ENCODE measurements at regions not wholly inside any gene's neighbourhood (a gene's known extent, or its start where the extent isn't known, plus 50 kb on each side); places are given as distances from the start of the nearest gene placed in this dataset.

DNA sequence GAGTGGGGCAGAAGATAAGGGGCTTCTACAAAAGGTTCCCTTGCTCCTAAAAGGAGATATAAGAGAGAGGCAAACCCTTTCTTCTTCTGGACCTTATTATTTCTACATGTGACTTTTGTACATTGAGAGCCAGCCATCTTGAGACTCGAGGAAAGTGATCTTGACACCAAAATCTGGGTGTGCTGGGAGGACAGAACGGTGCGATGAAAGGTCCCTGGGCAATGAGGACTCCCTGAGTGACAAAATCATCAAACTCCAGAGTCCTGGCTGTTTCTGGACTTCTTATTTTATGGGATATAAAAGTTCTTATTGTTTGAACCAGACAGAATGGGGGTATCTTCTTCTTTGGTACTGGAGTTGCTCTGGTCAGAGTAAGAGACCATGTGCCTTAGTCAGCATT, 411.0 kb downstream of the ZNF536 start:
- no peak for DNase-seq (ENCODE audit: low read depth)

DNA sequence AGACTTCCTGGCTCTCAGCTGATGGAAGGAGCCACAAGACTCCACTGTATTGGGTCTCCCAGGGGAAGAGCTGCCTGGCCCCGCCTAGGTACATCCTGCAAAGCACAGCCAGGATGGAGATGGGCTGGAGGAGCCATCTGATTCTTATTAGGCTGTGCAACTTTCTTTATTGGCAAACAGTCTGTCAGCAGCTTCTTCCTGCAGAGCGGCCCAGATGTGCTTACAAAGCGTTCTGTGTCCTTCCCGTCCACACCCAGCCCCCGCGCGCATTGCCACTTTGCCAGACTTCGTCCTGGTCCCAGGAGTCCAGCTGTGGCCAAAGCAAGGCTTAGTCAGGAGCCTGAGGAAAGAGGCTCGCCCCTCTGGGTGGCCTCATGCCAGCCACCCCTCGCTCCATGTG, 409.3 kb downstream of the ZNF536 start:
- no peak for DNase-seq (ENCODE audit: low read depth)

GRCh38 chr19:30781047-30781446, 408.9 kb downstream of the ZNF536 start:
- DNase-seq (ENCODE audit: low read depth): no peak

DNA sequence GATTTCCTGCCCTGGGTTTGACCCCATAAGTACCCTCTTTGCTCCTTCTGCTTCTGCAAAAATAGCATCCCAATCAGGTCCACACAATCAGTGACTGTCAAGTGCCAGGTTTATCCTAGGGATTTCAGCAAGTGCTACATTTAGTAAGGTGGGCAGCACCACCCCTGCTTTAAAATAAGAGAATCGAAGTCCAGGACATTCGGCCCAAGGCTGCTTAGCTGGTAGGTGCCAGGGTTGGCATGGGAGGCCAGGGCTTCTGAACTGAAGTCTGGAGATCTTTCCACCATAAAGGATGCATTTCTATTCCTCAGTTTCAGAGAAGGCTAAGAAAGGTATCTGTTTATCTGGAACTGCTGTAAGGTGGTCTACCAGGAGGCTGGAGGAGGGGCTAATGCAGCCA, 408.3 kb downstream of the ZNF536 start:
- DNase-seq (ENCODE audit: low read depth): no peak

DNA sequence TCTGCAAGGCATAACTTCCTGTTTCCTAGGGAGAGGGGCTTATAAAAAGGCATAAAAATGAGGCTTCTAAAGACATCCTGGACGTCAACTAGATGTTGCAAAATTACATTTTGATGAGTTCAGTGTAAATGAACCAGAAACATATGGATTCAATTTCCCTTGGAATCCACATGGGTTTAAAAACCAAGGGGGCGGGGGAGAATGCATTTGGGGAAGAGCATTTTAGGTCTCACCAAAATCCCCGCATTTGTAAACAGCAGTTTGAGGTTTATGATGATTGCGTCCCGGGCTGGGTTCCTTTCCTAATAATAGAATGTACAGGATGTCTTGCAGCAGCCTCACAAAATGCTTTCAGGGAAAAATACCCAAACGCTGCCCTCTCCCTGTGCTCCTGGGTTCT, 407.8 kb downstream of the ZNF536 start:
- no peak for DNase-seq (ENCODE audit: low read depth)

- no peak for DNase-seq (ENCODE audit: low read depth)
Measured at GRCh38 chr19:30778961-30779715, 407.0 kb downstream of the ZNF536 start.

DNA sequence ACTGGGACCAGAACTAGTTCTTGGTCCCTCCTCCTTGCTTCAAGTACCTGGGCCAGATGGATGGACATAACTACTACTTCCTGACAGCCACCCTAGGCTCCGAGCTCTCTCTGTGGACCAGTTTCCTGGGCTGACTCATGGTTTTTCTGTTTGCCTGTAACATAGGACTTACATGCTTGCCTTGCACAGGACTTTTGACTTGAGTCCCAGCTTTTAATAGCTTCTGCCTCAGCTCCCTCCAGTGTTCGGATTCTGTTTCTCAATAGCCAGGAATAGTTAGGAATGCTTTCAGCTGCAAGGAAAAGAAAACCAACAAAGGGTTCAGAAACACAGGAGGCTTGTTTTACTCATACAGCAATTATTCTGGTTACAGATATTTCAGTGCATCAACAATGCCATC, 405.9 kb downstream of the ZNF536 start:
- DNase-seq (ENCODE audit: low read depth): no peak

GRCh38 chr19:30775956-30776355, 403.8 kb downstream of the ZNF536 start:
- no peak for DNase-seq (ENCODE audit: low read depth)

DNA sequence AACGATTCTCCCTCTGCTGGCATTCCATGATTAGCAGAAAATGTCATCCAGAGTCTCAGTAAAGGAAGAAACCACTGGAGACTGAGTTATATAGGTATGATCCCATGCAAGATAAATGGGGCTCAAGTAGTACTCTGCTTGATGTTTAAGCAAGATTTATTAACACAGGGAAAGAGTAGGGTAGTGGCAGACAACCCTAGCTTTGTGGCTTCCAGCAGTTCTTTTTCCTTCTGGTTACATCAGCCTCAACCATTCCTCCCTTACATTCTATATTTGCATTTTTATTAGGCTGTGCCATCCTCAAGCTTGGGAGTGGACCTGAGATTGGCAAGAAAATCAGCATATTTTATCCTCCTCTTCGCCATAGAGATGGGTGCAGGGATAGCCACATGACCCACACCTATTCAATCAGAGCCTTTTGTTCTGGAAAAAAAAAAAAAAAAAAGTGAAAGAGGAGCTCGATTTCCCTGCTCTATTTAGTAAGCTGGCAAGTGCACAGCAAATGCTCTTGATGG, 402.1 kb downstream of the ZNF536 start:
- no peak for DNase-seq (ENCODE audit: low read depth)

DNA sequence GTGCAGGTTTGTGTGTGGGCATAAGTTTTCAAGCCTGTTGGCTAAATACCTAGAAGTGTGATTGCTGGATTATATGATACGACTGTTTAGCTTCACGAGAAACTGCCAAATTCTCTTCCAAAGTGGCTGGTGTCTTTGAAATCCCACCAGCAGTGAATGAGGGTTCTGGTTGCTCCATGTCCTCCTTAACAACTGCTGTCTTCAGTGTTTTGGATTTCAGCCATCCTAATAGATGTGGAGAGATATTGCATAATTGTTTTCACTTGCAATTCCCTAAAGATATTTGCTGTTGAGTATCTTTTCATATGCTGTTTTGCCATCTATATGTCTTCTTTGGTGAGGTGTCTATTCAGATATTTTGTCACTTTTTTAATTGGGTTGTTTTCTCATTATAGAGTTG, 390.5 kb downstream of the ZNF536 start:
- DNase-seq (ENCODE audit: low read depth): no peak

DNA sequence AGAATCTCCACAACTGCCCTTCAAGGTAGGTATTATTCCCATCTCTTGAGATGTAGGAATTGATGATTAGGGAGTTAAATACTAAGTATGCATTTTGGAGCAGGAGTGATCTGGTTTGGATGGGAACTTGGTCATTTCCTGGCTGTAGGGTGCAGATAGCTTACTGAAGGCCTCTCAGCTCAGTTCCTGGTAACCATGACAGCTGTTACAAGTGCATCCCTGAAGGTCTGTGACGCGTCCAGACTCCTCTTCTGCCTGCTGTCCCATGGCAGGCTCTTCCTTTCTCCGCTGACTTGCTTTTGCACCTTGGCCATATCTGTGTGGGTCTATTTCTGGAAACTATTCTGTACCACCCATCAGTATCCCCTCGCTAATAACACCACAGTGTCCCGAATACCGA, 387.8 kb downstream of the ZNF536 start:
- no peak for DNase-seq (ENCODE audit: low read depth)

- DNase-seq (ENCODE audit: low read depth): no peak
Measured at GRCh38 chr19:30757837-30758617, 385.8 kb downstream of the ZNF536 start.

- DNase-seq (ENCODE audit: low read depth): no peak
Measured at GRCh38 chr19:30757104-30757836, 385.1 kb downstream of the ZNF536 start.

- DNase-seq (ENCODE audit: low read depth): no peak
Measured at GRCh38 chr19:30755581-30755980, 383.4 kb downstream of the ZNF536 start.

GRCh38 chr19:30754162-30754561, 382.0 kb downstream of the ZNF536 start:
- DNase-seq (ENCODE audit: low read depth): no peak

DNA sequence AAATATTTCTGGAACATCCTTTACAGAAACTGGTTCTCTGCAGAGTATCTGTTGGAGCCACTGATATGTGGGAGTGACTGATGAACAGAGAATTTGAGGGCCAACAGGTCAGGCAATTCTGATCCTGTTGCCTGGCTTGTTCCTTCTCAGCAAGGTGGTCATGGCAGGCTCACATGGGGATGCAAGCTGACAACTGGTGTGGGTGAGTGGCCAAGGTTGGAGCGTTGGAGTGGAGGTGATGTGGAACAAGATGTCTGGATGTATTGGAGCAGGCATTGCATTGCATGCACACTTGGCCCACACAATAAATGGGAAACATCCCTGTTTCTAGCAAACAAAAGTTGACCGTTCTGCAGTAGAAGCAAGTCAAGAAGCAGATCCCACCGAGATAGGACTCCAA, 380.7 kb downstream of the ZNF536 start:
- no peak for DNase-seq (ENCODE audit: low read depth)

DNA sequence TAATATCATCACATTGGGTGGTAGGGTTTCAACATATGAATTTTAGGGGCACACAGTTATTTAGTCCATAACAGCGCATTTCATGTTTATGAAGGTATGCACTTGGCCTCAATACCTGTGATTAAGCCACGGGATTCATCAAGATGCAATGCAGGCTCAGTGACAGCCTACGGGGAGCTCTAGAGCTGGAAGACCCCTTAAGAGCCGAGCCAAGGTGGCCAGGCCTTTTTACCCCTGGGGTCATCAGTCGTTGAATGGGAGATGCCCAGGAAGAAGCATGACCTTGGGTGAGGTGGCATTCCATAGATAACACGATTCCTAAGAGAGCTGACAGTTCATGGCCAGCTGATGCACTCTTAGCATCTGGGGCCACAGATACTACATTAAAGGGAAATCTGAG, 380.0 kb downstream of the ZNF536 start:
- DNase-seq (ENCODE audit: low read depth): no peak

DNA sequence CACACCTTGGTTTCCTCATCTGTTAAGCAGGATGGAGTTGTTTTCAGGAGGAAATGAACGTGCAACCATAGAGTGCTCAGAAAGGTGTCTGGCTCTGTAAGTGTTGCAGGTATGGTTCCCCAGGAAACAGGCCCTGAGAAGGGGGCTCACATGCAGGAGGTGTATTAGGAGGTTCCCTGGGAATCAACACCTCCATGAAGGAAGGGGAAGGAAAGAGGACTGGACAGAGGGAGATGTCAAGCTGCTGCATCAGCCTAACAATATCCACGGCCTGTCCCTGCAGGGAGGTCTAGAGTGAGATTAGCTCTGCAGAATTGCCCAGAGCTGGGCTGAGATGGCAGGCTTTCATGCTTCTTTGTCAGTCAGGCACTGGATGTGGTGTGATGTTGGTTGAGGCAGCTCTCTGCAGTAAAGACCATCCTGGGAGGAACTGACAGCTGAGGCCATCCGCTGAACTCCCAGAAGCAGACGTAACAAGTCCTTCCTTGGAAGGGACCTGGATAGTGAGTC, 373.3 kb downstream of the ZNF536 start:
- DNase-seq (ENCODE audit: low read depth): no peak

DNA sequence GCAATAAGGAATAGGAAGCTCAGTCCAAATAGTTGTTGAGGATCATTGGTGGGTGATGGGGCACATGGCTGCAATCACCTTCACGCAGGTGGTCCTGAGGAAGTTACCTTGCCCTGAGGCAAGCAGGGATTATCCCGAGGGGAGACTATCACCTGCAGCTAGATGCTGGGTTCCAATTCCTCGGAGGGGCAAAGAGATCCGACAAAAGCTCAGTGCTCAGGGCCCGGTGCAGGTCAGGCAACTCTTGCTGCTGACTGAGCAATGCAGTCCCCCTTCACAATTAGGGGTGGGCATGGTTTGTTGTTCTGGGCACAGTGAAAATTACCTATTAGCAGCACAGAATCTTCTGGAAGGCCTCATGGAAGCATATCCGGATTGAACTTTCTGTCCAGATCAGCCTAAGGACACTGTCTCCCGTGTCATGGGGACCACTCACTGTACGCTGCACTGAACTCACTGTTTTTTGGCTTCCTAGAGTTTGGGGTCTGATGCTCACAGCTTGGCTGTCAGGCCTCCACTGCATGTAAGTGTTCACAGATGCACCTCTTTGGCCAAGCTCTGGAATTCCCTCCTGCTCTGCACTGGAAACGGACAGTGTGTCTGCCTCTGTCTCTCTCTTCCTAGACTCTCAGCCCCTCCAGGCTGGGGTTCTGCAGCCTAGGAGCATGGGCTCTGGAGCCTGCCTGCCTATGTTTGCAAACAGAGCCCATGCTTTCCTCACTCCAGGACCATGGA, 372.7 kb downstream of the ZNF536 start:
- no peak for DNase-seq (ENCODE audit: low read depth)

DNA sequence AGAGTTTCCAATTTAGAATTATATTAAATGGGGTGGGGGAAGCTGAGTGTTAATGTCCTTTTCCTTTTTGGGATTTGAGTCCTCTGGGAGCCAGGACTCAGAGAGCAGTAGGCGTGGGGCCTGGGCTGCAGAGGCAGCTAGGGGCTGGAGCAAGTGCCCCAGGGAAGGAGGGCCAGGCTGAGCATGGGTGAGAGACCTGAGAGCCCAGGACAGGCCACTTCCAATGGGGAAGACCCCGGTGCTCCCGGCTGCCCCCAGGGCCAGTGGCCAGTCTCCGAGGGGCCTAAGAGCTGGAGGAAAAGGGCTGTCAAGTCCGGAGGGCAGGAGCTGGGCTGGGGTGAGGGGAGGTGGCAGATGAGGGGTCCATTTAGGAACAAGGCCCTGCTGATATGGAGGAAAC, 371.5 kb downstream of the ZNF536 start:
- no peak for DNase-seq (ENCODE audit: low read depth)

DNA sequence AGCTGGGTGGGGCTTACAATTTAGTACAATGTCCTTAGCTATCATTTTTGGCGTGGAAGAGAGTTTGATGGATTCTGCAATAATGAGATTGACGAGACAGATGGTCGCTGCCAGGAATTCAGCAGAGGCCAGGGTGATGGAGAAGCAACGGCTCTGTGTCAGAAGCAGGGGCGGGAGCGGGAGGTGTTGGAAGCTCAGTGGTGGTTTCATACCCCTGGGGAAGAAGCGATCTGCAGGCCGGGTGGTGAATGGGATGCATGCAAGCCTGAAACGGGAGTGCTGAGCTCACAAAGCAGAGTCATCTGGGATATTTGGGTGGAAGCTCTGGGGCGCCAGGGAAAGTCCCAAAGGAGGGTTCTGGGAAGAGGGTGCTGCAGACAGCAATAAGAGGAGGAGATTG, 370.8 kb downstream of the ZNF536 start:
- DNase-seq (ENCODE audit: low read depth): no peak

DNA sequence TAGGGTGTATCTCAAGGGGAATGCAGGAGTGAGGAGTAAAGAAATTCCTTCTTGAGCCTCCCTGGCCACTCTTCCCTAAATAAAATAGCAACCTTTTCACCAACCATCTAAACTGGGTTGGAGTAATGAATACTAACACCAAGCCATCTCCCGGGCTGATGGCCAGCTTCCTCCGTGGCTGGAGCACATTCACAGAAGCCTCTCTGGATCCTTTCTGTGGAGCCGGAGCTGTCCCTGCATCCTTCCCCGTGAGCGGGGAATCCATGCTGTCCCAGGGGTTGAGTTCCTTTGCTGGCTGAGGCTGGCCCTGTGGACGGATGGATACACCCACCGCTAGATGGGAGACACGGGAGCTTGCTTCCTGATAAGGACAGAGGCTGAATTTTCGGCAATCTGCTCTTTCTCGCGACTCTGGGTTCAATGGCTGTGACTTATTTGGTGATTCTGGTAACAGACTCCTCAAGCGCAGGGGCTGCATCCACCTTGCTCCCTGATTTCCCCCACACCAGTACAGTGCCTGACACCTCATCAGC, 370.3 kb downstream of the ZNF536 start:
- DNase-seq (ENCODE audit: low read depth): no peak

Measured in HS-27A (cell line).